ENCODE measurements at regions not wholly inside any gene's neighbourhood (a gene's known extent, or its start where the extent isn't known, plus 50 kb on each side); places are given as distances from the start of the nearest gene placed in this dataset.
"Not testable (repeated sequence)": the region's sequence is repeated elsewhere in the genome, so short reads cannot be mapped to it uniquely, and the experiment has no call there.

- no peak overlapping the region for H3K4me2 ChIP-seq (ENCODE audit: insufficient read depth, insufficient read length, low read length)
- no peaks in the 10 kb centered on the region for H3K27me3 Mint-ChIP-seq (ENCODE audit: low read depth)
- H2AK5ac ChIP-seq (ENCODE audit: insufficient read length, low read length) = no peak overlapping the region
- no peak overlapping the region for H3K14ac ChIP-seq (ENCODE audit: insufficient read depth, low read length)
- H2BK5ac ChIP-seq (ENCODE audit: insufficient read length, low read length) = no peak overlapping the region
- H3K23ac ChIP-seq (ENCODE audit: insufficient read length, low read depth, low read length) = no peak overlapping the region
- no CpG with 5 or more reads among the region's 1 CpG for WGBS (ENCODE audit: extremely low coverage, insufficient read length, low lambda C conversion rate)
- H2BK12ac ChIP-seq (ENCODE audit: insufficient read length, low read depth, low read length) = no peak overlapping the region
- no peak overlapping the region for H3K27ac Mint-ChIP-seq
- H3T11ph ChIP-seq (ENCODE audit: low read length) = no peak overlapping the region
- peaks cover 0 to 4% (median 2%) of the 10 kb centered on the region in 3 experiments; a peak in 2 of 7 replicates for H3K36me3 Mint-ChIP-seq (ENCODE audit: insufficient read depth in 1 of 3, low read depth in 3 of 3)
- H3K79me1 ChIP-seq (ENCODE audit: insufficient read depth, low read depth, low read length, poor library complexity, severe bottlenecking) = no peaks in the 10 kb centered on the region
- H2BK15ac ChIP-seq (ENCODE audit: low read depth, low read length) = no peak overlapping the region
- no peaks in the 10 kb centered on the region for H3K79me2 ChIP-seq (ENCODE audit: insufficient read depth, low read length)
- H3K9me3 Mint-ChIP-seq = peaks cover 9 to 12% of the 10 kb centered on the region in 2 experiments; a peak in 4 of 5 replicates
- H3K4me1 Mint-ChIP-seq = no peaks in the 10 kb centered on the region
- no peak overlapping the region for H3K9ac ChIP-seq (ENCODE audit: extremely low read depth, insufficient read length, low read length)
- H3K4me3 Mint-ChIP-seq = no peak overlapping the region
- H4K5ac ChIP-seq (ENCODE audit: insufficient read length, low read depth, low read length) = no peak overlapping the region
- no peak overlapping the region for H4K91ac ChIP-seq (ENCODE audit: insufficient read length, low read depth, low read length)
- H3K27me3 ChIP-seq (ENCODE audit: insufficient read depth, low read length) = no peaks in the 10 kb centered on the region
- no peak overlapping the region for H4K8ac ChIP-seq (replicated peaks; ENCODE audit: insufficient read length, low read depth, low read length)
- H2AFZ ChIP-seq (ENCODE audit: low read length) = no peak overlapping the region
- H3K18ac ChIP-seq (ENCODE audit: insufficient read length, low read depth, low read length) = no peak overlapping the region
- no peak overlapping the region for H3K56ac ChIP-seq (ENCODE audit: insufficient read length, low read depth, low read length)
- no peak overlapping the region for H2BK20ac ChIP-seq (ENCODE audit: low read depth, low read length, poor library complexity, severe bottlenecking)
- no peaks in the 10 kb centered on the region for H4K20me1 ChIP-seq (ENCODE audit: control insufficient read depth, insufficient read depth, insufficient read length)
- H3K4ac ChIP-seq (ENCODE audit: low read depth, low read length) = no peak overlapping the region
- no peak for DNase-seq
- TF ChIP-seq CTCF (conservative IDR thresholded peaks at IDR 0.05) = no peak
- no peaks in the 10 kb centered on the region for H3K9me3 ChIP-seq (ENCODE audit: control insufficient read depth, low read depth, low read length)
- H2BK120ac ChIP-seq (ENCODE audit: low read depth, low read length, poor library complexity, severe bottlenecking) = no peak overlapping the region
- H3K4me1 ChIP-seq (ENCODE audit: insufficient read depth, low read length) = no peaks in the 10 kb centered on the region
- H3K23me2 ChIP-seq (ENCODE audit: insufficient read length, low read depth, low read length, poor library complexity, severe bottlenecking) = no peaks in the 10 kb centered on the region
- H3K27ac ChIP-seq (ENCODE audit: insufficient read length, low read depth, low read length) = no peak overlapping the region
These were observed 120.9 kb upstream of the ADAMTS3 start for GRCh38 chr4:72689923-72690322.

GRCh38 chr4:72686390-72686789, 117.4 kb upstream of the ADAMTS3 start:
- no CpG with 5 or more reads among the region's 2 CpGs for WGBS (ENCODE audit: extremely low coverage, insufficient read length, low lambda C conversion rate)
- H3K9me3 ChIP-seq (ENCODE audit: control insufficient read depth, low read depth, low read length); H2BK20ac ChIP-seq (ENCODE audit: low read depth, low read length, poor library complexity, severe bottlenecking); H3K79me1 ChIP-seq (ENCODE audit: insufficient read depth, low read depth, low read length, poor library complexity, severe bottlenecking); H4K5ac ChIP-seq (ENCODE audit: insufficient read length, low read depth, low read length); H2BK15ac ChIP-seq (ENCODE audit: low read depth, low read length); H3T11ph ChIP-seq (ENCODE audit: low read length); H3K27me3 ChIP-seq (ENCODE audit: insufficient read depth, low read length); H3K4me3 Mint-ChIP-seq; DNase-seq; H3K27ac Mint-ChIP-seq; H3K4me1 Mint-ChIP-seq; H3K4me2 ChIP-seq (ENCODE audit: insufficient read depth, insufficient read length, low read length); H3K79me2 ChIP-seq (ENCODE audit: insufficient read depth, low read length); H3K23ac ChIP-seq (ENCODE audit: insufficient read length, low read depth, low read length); H3K23me2 ChIP-seq (ENCODE audit: insufficient read length, low read depth, low read length, poor library complexity, severe bottlenecking); H3K14ac ChIP-seq (ENCODE audit: insufficient read depth, low read length); H3K18ac ChIP-seq (ENCODE audit: insufficient read length, low read depth, low read length); H2BK120ac ChIP-seq (ENCODE audit: low read depth, low read length, poor library complexity, severe bottlenecking); H3K4ac ChIP-seq (ENCODE audit: low read depth, low read length); H2AK5ac ChIP-seq (ENCODE audit: insufficient read length, low read length); H4K91ac ChIP-seq (ENCODE audit: insufficient read length, low read depth, low read length); H2BK5ac ChIP-seq (ENCODE audit: insufficient read length, low read length); H3K56ac ChIP-seq (ENCODE audit: insufficient read length, low read depth, low read length); H3K27ac ChIP-seq (ENCODE audit: insufficient read length, low read depth, low read length); H3K9ac ChIP-seq (ENCODE audit: extremely low read depth, insufficient read length, low read length); H2BK12ac ChIP-seq (ENCODE audit: insufficient read length, low read depth, low read length); H3K27me3 Mint-ChIP-seq (ENCODE audit: low read depth); H4K8ac ChIP-seq (replicated peaks; ENCODE audit: insufficient read length, low read depth, low read length); H2AFZ ChIP-seq (ENCODE audit: low read length); H3K36me3 Mint-ChIP-seq (ENCODE audit: insufficient read depth in 1 of 3, low read depth in 3 of 3); H3K4me1 ChIP-seq (ENCODE audit: insufficient read depth, low read length); H4K20me1 ChIP-seq (ENCODE audit: control insufficient read depth, insufficient read depth, insufficient read length): not testable (repeated sequence)
- peaks cover 16 to 20% of the 10 kb centered on the region in 2 experiments; a peak in 4 of 5 replicates for H3K9me3 Mint-ChIP-seq

Measured in H9 (cell line).